Body of pancreas (tissue), 4 donors: ENCODE measurements at regions not wholly inside any gene's neighbourhood (a gene's known extent, or its start where the extent isn't known, plus 50 kb on each side); places are given as distances from the start of the nearest gene placed in this dataset.

Experiments
- CTCF ChIP-seq, 7 experiments: fragments of 450-650 bp in 4 of 7; fragments of 200-600 bp in 3 of 7; sonication (generic) in 3 of 7; IDR thresholded peaks; one replicate each; pipeline ENCODE4 v1.5.1; 2016 to 2019; ENCODE audit warnings: antibody characterized with exemption in 7 of 7
- POLR2A ChIP-seq, 3 donors: fragments of 450-650 bp; IDR thresholded peaks; one replicate each; pipeline ENCODE4 v1.6.1; 2016; ENCODE audit warnings: antibody characterized with exemption in 3 of 3, mild to moderate bottlenecking in 2 of 3

DNA sequence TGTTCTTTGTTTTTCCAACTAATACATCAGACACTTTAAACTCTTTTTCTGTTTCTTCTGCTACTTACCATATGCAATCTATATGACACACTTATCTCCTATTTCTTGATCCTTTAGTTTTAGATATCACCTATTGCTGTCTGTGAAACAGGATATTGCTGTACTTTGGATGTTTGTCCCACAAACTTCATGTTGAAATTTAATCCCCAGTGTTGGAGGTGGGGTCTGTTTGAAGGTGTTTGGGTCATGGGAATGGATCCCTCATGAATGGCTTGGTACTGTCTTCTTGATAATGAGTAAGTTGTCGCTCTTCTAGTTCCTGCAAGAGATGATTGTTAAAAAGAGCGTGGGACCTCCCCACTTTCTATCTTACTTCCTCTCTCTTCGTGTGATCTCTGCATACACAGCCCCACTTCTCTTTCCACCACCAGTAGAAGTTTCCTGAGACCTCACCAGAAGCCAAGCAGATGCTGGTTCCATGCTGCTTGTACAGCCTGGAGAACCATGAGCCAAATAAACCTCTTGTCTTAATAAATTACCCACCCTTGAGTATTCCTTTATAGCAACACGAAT, 244.2 kb downstream of the NHLRC3 start:
- TF ChIP-seq CTCF (IDR thresholded peaks at IDR 0.05) (no peak), POLR2A (IDR thresholded peaks at IDR 0.05) (no peak)
